Osteocyte (in vitro differentiated cells): ENCODE measurements at regions not wholly inside any gene's neighbourhood (a gene's known extent, or its start where the extent isn't known, plus 50 kb on each side); places are given as distances from the start of the nearest gene placed in this dataset.

Source experiments
- DNase-seq: peaks from one replicate; pipeline ENCODE4 v3.0.0; 2021; ENCODE audit warnings: mixed read lengths; ENCODE audit not compliant: unreplicated experiment; ENCODE audit errors: extremely low spot score
- H3K27ac Mint-ChIP-seq: one replicate; pipeline ENCODE4 v1.8.0; 2021; ENCODE audit warnings: mild to moderate bottlenecking, mixed read lengths; ENCODE audit not compliant: unreplicated experiment
- H3K27me3 Mint-ChIP-seq: one replicate; pipeline ENCODE4 v1.8.0; 2021; ENCODE audit warnings: mixed read lengths; ENCODE audit not compliant: unreplicated experiment
- H3K36me3 Mint-ChIP-seq: one replicate; pipeline ENCODE4 v1.8.0; 2021; ENCODE audit warnings: mixed read lengths; ENCODE audit not compliant: unreplicated experiment
- H3K4me1 Mint-ChIP-seq: one replicate; pipeline ENCODE4 v1.8.0; 2021; ENCODE audit warnings: mixed read lengths; ENCODE audit not compliant: unreplicated experiment
- H3K4me3 Mint-ChIP-seq: one replicate; pipeline ENCODE4 v1.8.0; 2021; ENCODE audit warnings: mild to moderate bottlenecking, moderate library complexity, mixed read lengths; ENCODE audit not compliant: unreplicated experiment
- H3K9me3 Mint-ChIP-seq: one replicate; pipeline ENCODE4 v1.8.0; 2021; ENCODE audit warnings: mixed read lengths; ENCODE audit not compliant: unreplicated experiment
- CTCF ChIP-seq: fragments of 200-600 bp; sonication (generic); IDR thresholded peaks from 2 replicates; pipeline ENCODE4 v1.5.0; 2021; ENCODE audit warnings: antibody characterized with exemption, mild to moderate bottlenecking, moderate library complexity

GRCh38 chr14:26209699-26210098 lies 388.1 kb downstream of the NOVA1 start:
- peaks cover 4% of the 10 kb centered on the region for H3K9me3 Mint-ChIP-seq
- no peaks in the 10 kb centered on the region for H3K36me3 Mint-ChIP-seq
- no peak for TF ChIP-seq CTCF
- no peak overlapping the region for H3K27ac Mint-ChIP-seq
- no peak overlapping the region for H3K4me3 Mint-ChIP-seq
- DNase-seq: no peak
- peaks cover 19% of the 10 kb centered on the region for H3K27me3 Mint-ChIP-seq
- peaks cover 2% of the 10 kb centered on the region for H3K4me1 Mint-ChIP-seq

- Mint-ChIP-seq H3K27me3 (peaks cover 24% of the 10 kb centered on the region), H3K9me3 (no peaks in the 10 kb centered on the region), H3K27ac (no peak overlapping the region), H3K4me1 (peaks cover 4% of the 10 kb centered on the region), H3K4me3 (no peak overlapping the region), H3K36me3 (no peaks in the 10 kb centered on the region)
- DNase-seq: no peak
- no peak for TF ChIP-seq CTCF
Observed at GRCh38 chr14:26206640-26207039, 391.2 kb downstream of the NOVA1 start.

- H3K9me3 Mint-ChIP-seq: no peaks in the 10 kb centered on the region
- H3K4me1 Mint-ChIP-seq: peaks cover 9% of the 10 kb centered on the region
- DNase-seq: no peak
- no peaks in the 10 kb centered on the region for H3K36me3 Mint-ChIP-seq
- H3K27ac Mint-ChIP-seq: no peak overlapping the region
- TF ChIP-seq CTCF: no peak
- peak overlapping the region; percentile 65 for H3K4me3 Mint-ChIP-seq
- H3K27me3 Mint-ChIP-seq: peaks cover 24% of the 10 kb centered on the region
Observed at GRCh38 chr14:26204728-26205479, 392.9 kb downstream of the NOVA1 start.

GRCh38 chr14:26204366-26204727 lies 393.5 kb downstream of the NOVA1 start:
- Mint-ChIP-seq H3K27me3 (peaks cover 24% of the 10 kb centered on the region), H3K4me3 (peak overlapping the region; percentile 65)

GRCh38 chr14:26200687-26201086 lies 397.1 kb downstream of the NOVA1 start:
- no peak for DNase-seq
- H3K36me3 Mint-ChIP-seq: no peaks in the 10 kb centered on the region
- H3K27me3 Mint-ChIP-seq: peaks cover 13% of the 10 kb centered on the region
- no peak overlapping the region for H3K27ac Mint-ChIP-seq
- H3K4me1 Mint-ChIP-seq: peaks cover 9% of the 10 kb centered on the region
- H3K4me3 Mint-ChIP-seq: no peak overlapping the region
- H3K9me3 Mint-ChIP-seq: peaks cover 8% of the 10 kb centered on the region
- no peak for TF ChIP-seq CTCF

More at GRCh38 chr14:26204366-26204727, 393.5 kb downstream of the NOVA1 start:
- no peak overlapping the region for H3K27ac Mint-ChIP-seq
- no peaks in the 10 kb centered on the region for H3K36me3 Mint-ChIP-seq
- H3K4me1 Mint-ChIP-seq: peaks cover 9% of the 10 kb centered on the region
- peaks cover 3% of the 10 kb centered on the region for H3K9me3 Mint-ChIP-seq
- no peak for DNase-seq
- no peak for TF ChIP-seq CTCF
